GM19023 (cell line): ENCODE measurements at regions not wholly inside any gene's neighbourhood (a gene's known extent, or its start where the extent isn't known, plus 50 kb on each side); places are given as distances from the start of the nearest gene placed in this dataset.

Experiments
- ATAC-seq: cut with Tn5 transposase; IDR thresholded peaks from one replicate; pipeline ENCODE4 v1.9.1; 2021; ENCODE audit warnings: mild to moderate bottlenecking, moderate library complexity; ENCODE audit not compliant: unreplicated experiment

DNA sequence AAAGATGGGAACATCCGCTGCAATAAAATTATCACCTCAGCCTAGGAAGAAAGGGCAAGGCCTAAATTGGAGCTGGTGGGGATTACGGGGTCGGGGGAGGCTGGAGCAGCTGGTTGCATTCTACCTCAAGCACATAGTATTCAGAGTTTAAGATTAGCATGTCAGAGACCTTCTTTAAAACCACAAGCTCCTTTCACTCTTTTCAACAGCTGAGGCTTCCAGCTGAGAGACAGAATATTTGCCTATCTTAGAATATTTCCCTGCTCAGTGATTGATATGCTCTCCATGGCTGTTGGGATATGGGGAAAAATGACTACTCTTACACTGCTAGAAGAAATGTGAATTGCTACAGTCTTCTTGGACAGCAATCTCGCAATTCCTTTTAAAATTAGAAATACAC is 248.6 kb downstream of the TBX15 start:
- ATAC-seq, result no peak

DNA sequence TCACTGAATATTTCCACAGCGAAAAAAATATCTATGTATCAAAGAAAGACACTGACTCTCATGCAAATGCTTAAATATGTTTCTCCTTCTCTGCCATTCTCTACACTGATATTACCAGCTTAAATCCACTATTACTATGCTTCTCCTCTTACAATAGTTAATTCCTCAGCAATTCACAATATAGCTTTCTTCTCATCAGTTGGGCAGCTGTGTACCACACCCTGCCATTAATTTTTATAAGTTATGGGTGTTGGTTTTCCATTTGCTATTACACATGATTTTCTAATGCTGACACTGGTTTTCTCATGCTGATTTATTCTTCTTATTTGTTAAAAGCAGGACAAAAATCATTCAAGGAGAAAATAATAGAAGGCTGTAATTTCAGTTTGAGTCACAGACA is 251.8 kb downstream of the TBX15 start:
- ATAC-seq, result no peak

DNA sequence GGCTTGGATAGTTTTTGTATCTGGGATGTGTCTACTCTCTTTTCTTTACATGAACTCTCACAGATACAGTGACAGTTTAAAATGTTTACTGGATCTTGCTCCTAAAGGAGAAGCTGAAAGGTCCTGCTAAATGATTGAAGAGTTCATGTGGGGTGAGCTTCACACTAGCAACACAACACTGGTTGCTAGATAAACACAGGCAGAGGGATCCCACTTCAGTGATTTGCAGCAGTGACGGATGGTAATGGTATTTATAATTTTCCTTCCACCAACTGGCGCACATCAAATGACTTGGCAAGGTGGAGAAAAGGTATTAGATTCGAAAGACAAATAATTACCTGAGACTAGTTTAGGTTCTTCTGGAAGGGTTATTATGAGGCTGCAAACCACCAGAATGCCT is 270.2 kb downstream of the TBX15 start:
- no peak for ATAC-seq

DNA sequence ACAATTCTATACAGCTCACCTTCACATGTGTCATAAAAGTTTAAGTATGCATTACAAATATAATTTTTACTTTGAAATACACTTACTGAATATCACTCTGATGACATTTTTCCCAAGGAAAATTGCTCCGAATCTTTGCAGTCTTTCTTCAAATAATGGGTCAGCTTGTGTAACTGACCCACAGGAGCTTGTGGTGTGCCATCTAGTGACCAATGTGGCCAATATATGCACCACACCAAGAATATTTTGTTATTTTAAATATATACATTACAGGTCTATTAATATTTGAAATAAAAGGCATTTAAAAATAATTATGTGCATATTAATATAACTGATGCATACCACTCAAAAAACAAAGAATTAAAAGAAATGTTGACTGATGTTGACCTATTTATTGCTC is 271.4 kb downstream of the TBX15 start:
- ATAC-seq, result no peak

DNA sequence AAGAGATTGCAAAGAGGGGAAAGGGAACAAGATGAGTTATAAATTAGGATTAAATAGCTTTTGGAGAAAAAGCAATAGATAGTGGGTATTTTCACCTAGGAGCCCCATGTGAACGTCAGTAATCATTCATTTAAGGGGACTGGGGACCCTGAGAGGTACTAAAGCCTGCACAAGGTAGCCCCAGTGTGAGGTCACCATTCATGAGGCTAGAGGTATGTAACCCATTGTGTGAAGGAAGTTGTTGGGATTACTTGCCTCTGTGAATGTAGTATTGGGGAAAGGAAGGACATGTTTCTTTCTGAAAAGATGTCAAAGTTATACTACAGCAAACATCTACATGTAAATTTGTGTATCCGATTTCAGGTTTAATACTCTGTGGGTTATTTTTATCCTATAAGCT is 276.8 kb downstream of the TBX15 start:
- ATAC-seq, result no peak

DNA sequence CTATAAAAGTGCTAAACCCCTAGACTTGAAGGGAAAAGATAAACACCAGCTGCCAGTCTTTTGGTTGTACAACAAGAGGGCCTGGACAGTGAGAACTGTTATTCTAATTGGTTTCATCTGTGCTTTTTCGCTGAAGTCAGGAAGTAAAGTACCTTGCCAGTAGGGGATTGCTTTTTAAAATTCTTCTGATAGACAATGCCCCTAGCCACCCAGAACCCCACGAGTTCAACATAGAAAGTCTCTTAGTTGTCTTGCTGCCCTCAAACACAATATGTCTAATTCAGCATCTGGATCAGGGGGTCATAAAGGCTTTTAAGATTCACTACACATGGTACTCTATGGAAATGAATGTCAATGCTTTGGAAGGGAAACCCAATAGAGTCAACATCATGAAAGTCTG is 289.2 kb downstream of the TBX15 start:
- ATAC-seq, result no peak

DNA sequence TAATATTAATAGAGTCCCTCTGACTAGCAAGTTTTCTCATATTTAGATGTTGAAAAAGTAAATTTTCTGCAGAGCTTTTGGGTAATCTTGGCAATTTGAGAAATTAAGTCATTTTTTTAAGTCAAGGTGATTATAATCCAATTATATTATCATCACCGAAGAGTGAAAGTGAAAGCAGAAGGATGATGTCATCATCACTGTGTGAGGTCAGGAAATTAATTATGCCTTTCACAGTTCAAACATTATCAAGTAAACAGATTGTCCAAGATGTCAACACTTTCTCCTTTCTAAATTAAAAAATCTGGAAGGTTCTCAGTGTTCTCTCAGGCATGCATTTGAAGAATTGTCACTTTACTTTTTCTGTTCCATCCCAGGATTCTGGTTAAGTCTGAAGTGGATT is 296.0 kb downstream of the TBX15 start:
- no peak for ATAC-seq

DNA sequence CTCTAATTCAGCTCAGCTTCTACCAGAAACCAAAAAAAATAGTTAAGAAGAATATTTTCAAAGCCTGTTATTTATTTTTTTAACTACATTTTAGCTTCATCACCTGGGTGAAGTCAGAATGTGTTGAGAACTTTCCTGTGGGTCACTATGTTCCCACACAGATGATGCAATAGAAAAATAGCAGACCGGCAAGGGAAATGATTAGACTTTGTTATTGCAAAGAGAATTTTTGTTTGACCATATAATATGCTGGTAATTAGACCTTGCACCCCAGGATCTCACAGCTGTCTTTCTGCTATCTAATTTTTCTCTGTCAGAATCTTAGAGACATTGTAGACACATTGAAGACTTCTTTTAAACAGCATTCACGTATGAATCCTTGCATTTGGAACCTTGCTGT is 299.3 kb downstream of the TBX15 start:
- no peak for ATAC-seq

DNA sequence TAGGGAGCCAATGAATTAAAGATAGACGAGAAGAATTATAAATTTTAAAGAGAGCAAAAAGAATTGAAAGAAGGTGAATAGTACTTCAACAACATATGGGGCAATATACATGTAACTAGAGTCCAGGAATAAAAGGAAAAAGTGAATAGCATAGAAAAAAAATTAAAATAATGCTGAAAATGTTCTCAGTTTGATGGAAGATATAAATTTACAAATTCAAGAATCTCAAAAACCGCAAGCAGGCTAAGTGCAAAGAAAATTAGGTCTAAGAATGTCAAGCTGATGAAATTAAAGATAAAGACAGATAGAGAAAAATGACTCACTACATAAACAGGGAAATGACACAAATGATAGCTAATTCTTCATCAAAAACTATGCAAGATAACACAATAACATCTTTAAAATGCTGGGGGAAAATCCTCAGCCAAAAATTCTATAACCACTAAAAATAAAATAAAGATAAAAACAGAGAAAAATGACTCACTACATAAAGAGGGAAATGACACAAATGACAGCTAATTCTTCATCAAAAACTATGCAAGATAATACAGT is 326.3 kb downstream of the TBX15 start:
- no peak for ATAC-seq

DNA sequence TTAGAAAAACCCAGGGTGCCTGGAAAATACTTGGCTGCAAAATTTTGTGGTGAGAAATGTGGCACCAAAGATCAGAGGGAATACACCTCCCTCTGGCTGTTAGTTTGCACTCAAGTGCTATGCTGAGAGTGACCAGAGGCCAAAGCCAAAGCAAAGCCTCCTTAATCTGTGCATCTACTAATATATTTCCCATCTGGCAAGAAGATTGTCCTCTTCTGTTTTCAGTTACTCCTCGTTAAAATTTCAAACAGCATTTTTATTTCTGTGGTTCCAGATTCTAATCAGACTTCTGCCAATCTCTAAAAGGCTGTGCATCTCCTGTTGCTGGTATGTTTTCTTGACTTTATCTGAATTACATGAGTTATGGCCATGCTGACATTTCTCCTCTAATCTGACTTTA is 327.4 kb downstream of the TBX15 start:
- no peak for ATAC-seq

DNA sequence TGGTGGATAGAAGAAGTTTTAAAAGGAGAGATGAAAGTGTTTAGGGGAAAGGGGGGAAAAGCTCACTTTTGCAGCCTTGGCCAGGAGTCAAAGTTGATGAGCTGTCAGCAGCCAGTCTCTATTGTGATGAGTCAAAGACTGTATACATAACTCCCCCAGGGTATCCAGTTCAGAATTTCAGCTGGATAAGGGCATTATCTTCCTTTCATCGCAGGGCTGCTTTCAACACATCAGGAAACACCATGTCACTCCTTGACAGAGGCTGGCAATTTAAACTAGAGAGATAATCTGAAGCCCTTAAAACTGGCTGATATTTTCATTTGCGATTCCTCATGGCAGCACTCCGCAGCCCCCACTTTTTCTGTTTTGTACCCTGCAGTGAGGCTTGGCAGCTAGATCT is 328.5 kb downstream of the TBX15 start:
- no peak for ATAC-seq

DNA sequence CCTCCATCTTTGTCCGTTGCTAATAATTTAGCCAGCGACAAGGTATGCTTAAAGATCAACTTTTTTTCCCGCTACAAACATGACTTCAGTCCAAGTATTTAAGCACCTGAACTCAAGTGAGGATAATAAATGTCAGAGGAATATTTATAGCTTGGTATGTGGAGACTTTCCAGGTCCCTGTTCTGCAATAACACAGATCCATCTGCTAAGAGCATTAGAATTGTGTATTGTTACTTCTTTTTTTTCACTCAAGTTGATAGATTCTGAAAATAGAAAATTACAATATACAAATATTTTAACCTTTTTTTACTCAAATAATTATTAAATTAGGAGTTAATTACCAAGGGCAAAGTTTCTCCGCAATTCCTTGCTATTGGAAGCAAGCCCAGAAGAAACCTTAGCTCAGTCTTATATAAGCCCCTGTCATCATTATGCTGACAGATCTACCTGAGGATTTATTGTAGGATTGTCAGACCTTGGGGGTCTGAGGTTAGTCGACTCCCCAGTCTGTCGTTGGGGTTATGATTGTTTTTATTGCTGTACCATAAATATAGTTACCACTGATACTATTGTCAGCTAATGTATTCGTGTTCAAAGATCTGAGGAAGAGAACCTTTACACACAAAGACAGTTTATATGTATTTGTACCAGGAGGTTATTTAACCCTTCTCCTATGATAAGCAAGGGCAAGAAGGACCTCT is 337.9 kb downstream of the TBX15 start:
- ATAC-seq, result no peak

DNA sequence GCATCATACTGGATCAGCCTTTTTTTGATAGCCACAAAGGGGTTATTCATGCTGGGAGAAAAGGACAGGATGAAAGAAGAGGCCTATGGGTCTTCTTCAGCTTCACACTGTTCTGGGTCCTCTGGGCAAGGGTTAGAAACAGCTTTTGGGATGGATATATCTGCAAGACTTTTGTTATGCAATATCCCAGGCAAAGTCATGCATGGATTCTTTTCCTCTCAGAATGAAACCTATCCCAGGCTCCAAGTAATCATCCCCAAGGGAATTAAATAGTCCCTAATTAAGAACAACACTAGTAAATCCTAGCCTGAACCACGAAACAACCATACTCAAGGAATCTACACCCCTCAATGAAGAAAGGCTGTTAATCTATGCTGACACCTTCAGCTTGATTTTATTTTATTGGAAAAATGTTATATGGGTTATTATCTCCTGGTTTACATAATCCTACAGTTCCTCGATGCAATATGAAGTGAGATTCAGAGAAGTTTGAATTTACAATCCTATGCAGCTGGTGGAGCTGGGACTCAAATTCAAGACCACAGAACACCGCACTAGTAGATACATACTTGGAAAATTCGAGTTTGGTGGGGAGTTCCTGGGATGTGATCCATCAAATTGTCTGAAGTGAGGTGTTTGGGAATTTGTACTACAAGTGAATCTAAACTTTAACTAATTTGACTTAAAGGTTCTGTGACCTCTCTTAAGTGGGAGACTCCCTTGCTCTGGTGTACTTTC is 338.6 kb downstream of the TBX15 start:
- ATAC-seq, result no peak

DNA sequence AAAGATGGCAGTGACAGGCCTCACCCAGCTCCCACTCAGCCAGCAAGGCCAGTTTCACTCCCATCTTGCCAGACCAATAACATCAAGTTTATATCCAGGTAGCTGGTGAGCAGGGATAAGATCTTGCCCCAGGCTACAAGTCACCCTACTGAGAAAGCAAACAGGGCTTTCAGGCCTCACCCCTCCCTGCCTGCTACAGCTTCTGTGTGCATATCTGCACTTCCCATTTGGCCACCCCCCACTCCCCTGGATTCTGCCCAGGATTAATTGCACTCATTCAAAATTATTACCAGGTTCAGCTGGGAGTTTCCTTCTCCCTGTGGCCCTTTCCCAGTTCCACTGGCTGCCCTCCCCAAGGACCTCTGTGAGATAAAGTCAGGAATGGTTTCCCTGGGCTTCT is 352.1 kb downstream of the TBX15 start:
- ATAC-seq, result no peak

DNA sequence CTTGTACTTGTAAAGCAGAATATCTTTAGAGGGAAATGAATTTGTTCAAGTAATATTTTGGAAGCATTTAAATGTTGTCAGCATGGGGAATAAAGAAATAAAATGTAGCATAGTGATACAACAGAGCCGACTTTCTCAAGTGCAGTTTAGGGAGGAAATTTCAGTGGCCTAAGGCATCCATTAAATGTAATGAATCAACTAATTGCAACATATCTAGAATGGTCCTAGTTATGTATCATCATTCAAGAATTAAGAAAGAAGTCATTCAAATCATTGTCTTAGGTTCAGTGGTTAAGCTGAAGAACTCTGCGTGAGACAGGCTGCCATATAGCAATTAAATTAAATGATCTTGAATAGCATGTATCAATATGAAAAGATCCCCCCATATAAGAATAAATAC is 360.7 kb downstream of the TBX15 start:
- ATAC-seq, result no peak

DNA sequence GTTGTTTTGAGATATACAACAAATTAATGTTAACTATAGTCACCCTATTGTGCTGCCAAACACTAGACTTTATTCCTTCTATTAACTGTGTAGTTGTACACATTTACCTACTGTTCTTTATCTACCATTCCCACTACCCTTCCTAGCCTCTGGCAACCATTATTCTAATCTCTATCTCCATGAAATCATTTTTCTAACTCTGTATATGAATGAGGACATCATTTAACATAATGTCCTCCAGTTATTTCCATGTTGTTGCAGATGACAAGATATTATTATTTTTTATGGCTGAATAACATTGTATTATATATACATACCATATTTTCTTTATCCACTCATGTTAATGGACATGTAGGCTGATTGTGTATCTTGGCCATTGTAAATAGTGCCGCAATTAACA is 366.3 kb downstream of the TBX15 start:
- ATAC-seq, result no peak

DNA sequence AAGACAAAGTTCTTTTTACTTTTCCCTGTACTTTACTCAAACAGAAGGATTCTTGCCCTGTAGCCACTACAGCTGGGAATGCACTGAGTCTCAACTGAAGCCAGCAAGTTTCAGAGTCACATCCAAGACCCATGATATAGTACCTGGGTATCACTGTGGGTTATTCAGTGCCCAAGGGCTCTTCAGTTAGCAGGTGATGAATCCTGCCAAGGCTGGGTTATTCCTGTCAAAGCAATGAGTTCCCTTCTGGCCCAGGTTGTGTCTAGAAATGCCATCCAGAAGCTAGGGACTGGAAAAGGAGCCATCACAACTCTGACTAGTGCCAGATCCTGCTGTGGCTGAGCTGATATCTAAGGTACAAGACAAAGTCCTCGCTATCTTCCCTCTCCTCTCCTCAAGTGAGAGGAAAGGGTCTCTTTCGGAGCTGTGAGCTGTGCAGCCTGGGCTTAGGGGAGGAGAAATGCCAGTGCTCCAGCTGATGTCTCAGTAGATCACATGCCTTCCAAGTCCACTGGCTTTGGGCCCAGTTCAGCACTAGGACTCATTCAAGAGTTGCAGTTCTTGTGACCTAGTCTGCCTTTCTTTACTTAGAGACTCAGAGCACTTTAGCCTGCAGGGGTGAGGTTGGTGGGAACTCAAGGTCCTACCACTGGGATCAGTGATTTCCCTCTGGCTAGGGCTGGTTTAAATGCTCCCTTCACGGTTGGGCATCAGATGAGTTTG is 369.4 kb downstream of the TBX15 start:
- ATAC-seq, result no peak

DNA sequence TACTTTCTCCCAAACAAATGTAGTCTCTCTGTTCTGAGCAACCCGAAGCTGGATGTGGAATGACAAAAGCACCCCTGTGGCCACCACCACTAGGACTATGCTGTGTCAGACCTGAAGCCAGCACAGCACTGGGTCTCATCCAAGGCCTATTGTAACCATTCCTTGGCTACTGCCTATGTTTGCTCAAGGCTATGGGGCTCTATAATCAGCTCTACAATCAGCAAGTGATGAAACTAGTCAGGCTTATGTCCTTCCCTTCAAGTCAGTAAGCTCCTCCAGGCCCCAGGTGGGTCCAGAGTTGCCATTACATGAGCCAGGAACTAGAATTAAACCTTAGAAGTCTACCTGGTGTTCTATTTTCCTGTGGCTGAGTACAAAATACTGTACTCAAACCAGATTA is 370.2 kb downstream of the TBX15 start:
- no peak for ATAC-seq

DNA sequence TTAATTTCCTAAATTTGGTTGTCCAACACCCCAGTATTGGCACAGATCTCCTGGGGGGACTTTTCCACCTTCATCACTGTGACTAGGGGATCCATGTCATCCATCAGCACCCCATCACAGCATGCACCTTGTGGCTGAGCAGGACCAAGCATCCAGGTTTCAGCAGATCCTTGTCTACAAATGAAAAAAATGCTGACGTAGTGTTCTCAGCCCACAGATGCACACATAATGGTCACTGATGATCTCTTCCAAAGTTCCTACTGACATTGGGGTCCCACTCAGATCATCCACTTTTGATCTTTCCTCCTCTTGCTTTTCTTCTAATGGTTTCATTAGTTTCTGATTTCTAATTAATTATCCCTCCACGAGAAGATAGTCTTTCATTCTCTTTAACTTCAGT is 373.1 kb downstream of the TBX15 start:
- ATAC-seq, result no peak

DNA sequence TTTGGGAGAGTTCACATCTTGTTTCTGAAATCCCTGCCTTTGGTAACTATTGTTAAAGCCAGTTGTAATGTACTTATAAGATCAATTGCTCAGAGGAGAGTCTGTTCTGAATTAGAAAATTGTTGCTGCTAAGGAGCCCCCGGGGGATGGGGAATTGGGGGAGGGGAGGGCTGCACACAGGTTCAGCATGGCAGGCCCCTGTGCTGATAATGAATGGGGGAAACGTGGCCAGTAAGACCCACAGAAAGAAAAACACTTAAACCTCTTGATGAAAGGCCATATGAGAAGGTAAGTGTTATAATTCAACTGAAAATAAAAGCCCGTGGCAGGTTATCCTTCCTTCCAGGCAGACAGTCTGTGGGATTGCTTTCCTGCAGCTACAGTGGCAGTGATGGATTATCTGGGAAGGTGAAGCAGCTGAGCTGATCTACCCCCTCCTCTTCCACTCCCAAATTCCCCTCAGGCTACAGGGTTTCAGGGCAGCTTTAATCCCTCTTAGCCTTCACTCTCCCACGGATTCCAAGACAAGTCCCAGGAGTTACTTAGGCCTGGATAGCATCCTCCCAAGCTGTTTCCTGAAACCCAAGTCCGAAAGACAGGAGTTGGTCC is 398.8 kb downstream of the TBX15 start:
- no peak for ATAC-seq

DNA sequence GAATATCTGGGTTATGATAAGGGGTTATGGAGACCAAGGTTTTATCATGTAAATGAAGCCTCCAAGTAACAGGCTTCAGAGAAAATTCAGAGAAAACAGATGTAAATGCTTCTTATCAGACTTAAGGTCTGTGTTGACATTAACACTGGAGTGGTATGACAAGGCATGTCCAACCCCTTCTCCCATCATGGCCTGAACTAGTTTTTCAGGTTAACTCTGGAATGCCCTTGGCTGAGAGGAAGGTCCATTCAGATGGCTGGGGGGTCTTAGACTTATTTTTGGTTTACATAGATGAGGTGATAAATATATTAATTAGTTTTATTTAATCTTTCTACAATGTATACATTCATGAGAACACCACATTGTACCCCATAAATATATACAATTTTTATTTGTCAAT is 399.6 kb downstream of the TBX15 start:
- no peak for ATAC-seq
